Neural progenitor cell (in vitro differentiated cells): ENCODE measurements at regions not wholly inside any gene's neighbourhood (a gene's known extent, or its start where the extent isn't known, plus 50 kb on each side); places are given as distances from the start of the nearest gene placed in this dataset.

Experiments used
- DNase-seq: peaks from one replicate; pipeline ENCODE4 v3.0.0-alpha.2; 2016; ENCODE audit warnings: low spot score
- H2AFZ ChIP-seq: fragments of 200-600 bp; sonication (generic); replicated peaks from 2 replicates; pipeline ENCODE4 v1.6.1; 2016; ENCODE audit warnings: antibody characterized with exemption
- H3F3A ChIP-seq: fragments of 200-600 bp; sonication (generic); 2 replicates; pipeline ENCODE4 v1.6.1; 2016; ENCODE audit warnings: antibody characterized with exemption, low read depth
- H3K27ac ChIP-seq: fragments of 200-600 bp; sonication (generic); 2 replicates; pipeline ENCODE4 v1.5.1; 2016; ENCODE audit warnings: mild to moderate bottlenecking
- H3K27me3 ChIP-seq: fragments of 200-600 bp; sonication (generic); 2 replicates; pipeline ENCODE4 v1.6.1; 2016; ENCODE audit warnings: mild to moderate bottlenecking, moderate library complexity
- H3K36me3 ChIP-seq: fragments of 200-600 bp; sonication (generic); 2 replicates; pipeline ENCODE4 v1.5.1; 2016
- H3K4me1 ChIP-seq: fragments of 200-600 bp; sonication (generic); 2 replicates; pipeline ENCODE4 v1.6.1; 2016; ENCODE audit warnings: mixed run types
- H3K4me2 ChIP-seq: fragments of 200-600 bp; sonication (generic); 2 replicates; pipeline ENCODE4 v1.6.1; 2016
- H3K4me3 ChIP-seq: fragments of 200-600 bp; sonication (generic); 2 replicates; pipeline ENCODE4 v1.5.1; 2016
- H3K79me2 ChIP-seq: fragments of 200-600 bp; sonication (generic); 2 replicates; pipeline ENCODE4 v1.6.1; 2016; ENCODE audit warnings: low read depth
- H3K9ac ChIP-seq: fragments of 200-600 bp; sonication (generic); 2 replicates; pipeline ENCODE4 v1.6.1; 2016
- H3K9me3 ChIP-seq: fragments of 200-600 bp; sonication (generic); 2 replicates; pipeline ENCODE4 v1.5.1; 2016; ENCODE audit warnings: low read depth
- H4K20me1 ChIP-seq: fragments of 200-600 bp; sonication (generic); 2 replicates; pipeline ENCODE4 v1.6.1; 2016; ENCODE audit warnings: low read depth
- H3K27ac Mint-ChIP-seq: 3 replicates; pipeline ENCODE4 v1.8.0; 2021; ENCODE audit warnings: mixed read lengths
- H3K27me3 Mint-ChIP-seq: 2 replicates; pipeline ENCODE4 v1.8.0; 2022; ENCODE audit warnings: low read depth, mild to moderate bottlenecking, inconsistent platforms, moderate library complexity, mixed read lengths; ENCODE audit not compliant: insufficient read depth
- H3K36me3 Mint-ChIP-seq: 3 replicates; pipeline ENCODE4 v1.8.0; 2021; ENCODE audit warnings: mixed read lengths
- H3K4me1 Mint-ChIP-seq: 3 replicates; pipeline ENCODE4 v1.8.0; 2021; ENCODE audit warnings: mixed read lengths
- H3K4me3 Mint-ChIP-seq: 3 replicates; pipeline ENCODE4 v1.8.0; 2021; ENCODE audit warnings: mild to moderate bottlenecking, moderate library complexity, mixed read lengths
- H3K9me3 Mint-ChIP-seq: 3 replicates; pipeline ENCODE4 v1.8.0; 2020; ENCODE audit warnings: mixed read lengths
- CTCF ChIP-seq: fragments of 200-600 bp; sonication (generic); IDR thresholded peaks from 2 replicates; pipeline ENCODE4 v1.5.1; 2017; ENCODE audit warnings: antibody characterized with exemption, mild to moderate bottlenecking
- EZH2 ChIP-seq: fragments of 200-600 bp; sonication (generic); IDR thresholded peaks from 2 replicates; pipeline ENCODE4 v1.6.1; 2017; ENCODE audit warnings: antibody characterized with exemption, mild to moderate bottlenecking, moderate library complexity
- EZH2phosphoT487 ChIP-seq: fragments of 200-600 bp; sonication (generic); IDR thresholded peaks from 2 replicates; pipeline ENCODE4 v1.6.1; 2017; ENCODE audit warnings: antibody characterized with exemption

- no peak overlapping the region for H3K4me2 ChIP-seq
- Mint-ChIP-seq H3K36me3 (peaks cover 2% of the 10 kb centered on the region), H3K27ac (no peak overlapping the region), H3K9me3 (no peaks in the 10 kb centered on the region), H3K27me3 (peaks cover 12% of the 10 kb centered on the region), H3K4me3 (no peak overlapping the region), H3K4me1 (peaks cover 25% of the 10 kb centered on the region)
- H3K4me1 ChIP-seq: peaks cover 5% of the 10 kb centered on the region
- H3K36me3 ChIP-seq: no peaks in the 10 kb centered on the region
- no peak overlapping the region for H3K9ac ChIP-seq
- no peak for DNase-seq
- no peaks in the 10 kb centered on the region for H3F3A ChIP-seq
- H3K27me3 ChIP-seq: no peaks in the 10 kb centered on the region
- H3K27ac ChIP-seq: no peak overlapping the region
- no peaks in the 10 kb centered on the region for H3K9me3 ChIP-seq
- H3K79me2 ChIP-seq: no peaks in the 10 kb centered on the region
- no peak overlapping the region for H2AFZ ChIP-seq
- no peak overlapping the region for H3K4me3 ChIP-seq
- H4K20me1 ChIP-seq: no peaks in the 10 kb centered on the region
- no peak for TF ChIP-seq CTCF
- no peak for TF ChIP-seq EZH2
Observed at GRCh38 chr10:44054046-44054445, 330.9 kb downstream of the CXCL12 start.

DNA sequence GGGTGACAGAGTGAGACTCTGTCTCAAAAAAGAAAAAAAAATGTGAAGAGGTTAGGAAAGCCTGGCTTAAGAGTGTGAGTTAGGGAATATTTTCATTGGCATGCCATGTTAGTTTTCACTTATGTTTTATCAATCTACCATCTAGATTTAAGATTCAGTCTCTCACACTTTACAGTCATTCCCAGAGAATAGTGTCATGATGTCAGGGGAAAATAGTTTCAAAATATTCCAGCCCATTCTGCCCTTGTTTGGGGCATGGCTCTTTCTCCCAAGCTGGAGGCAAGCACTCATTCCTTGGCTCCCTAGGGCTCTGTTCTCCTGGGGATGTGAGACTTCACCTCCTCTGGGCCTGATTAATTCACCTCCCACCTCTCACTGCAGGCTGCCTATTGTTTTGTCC is 331.5 kb downstream of the CXCL12 start:
- Histone ChIP-seq H4K20me1 (no peaks in the 10 kb centered on the region), H3K4me1 (peaks cover 5% of the 10 kb centered on the region), H3K27me3 (no peaks in the 10 kb centered on the region), H2AFZ (no peak overlapping the region), H3K36me3 (no peaks in the 10 kb centered on the region), H3K27ac (no peak overlapping the region), H3F3A (no peaks in the 10 kb centered on the region), H3K4me2 (no peak overlapping the region), H3K9ac (no peak overlapping the region), H3K79me2 (no peaks in the 10 kb centered on the region), H3K9me3 (no peaks in the 10 kb centered on the region), H3K4me3 (no peak overlapping the region)
- no peak overlapping the region for H3K4me3 Mint-ChIP-seq
- peaks cover 2% of the 10 kb centered on the region for H3K36me3 Mint-ChIP-seq
- no peak for DNase-seq
- H3K9me3 Mint-ChIP-seq: no peaks in the 10 kb centered on the region
- no peak overlapping the region for H3K27ac Mint-ChIP-seq
- TF ChIP-seq EZH2 (no peak), EZH2phosphoT487 (no peak), CTCF (no peak)
- H3K4me1 Mint-ChIP-seq: peaks cover 25% of the 10 kb centered on the region
- H3K27me3 Mint-ChIP-seq: peaks cover 10% of the 10 kb centered on the region

- no peak overlapping the region for H3K4me3 ChIP-seq
- no peaks in the 10 kb centered on the region for H3K36me3 ChIP-seq
- no peak overlapping the region for H2AFZ ChIP-seq
- no peaks in the 10 kb centered on the region for H4K20me1 ChIP-seq
- no peaks in the 10 kb centered on the region for H3F3A ChIP-seq
- no peak overlapping the region for H3K9ac ChIP-seq
- no peaks in the 10 kb centered on the region for H3K27me3 ChIP-seq
- H3K4me3 Mint-ChIP-seq: no peak overlapping the region
- no peaks in the 10 kb centered on the region for H3K9me3 ChIP-seq
- peaks cover 9% of the 10 kb centered on the region for H3K4me1 Mint-ChIP-seq
- no peak overlapping the region for H3K27ac ChIP-seq
- H3K36me3 Mint-ChIP-seq: peaks cover 4% of the 10 kb centered on the region
- no peaks in the 10 kb centered on the region for H3K9me3 Mint-ChIP-seq
- TF ChIP-seq EZH2 (no peak), EZH2phosphoT487 (no peak), CTCF (no peak)
- no peak overlapping the region for H3K4me2 ChIP-seq
- peaks cover 11% of the 10 kb centered on the region for H3K4me1 ChIP-seq
- peaks cover 5% of the 10 kb centered on the region for H3K27me3 Mint-ChIP-seq
- no peak for DNase-seq
- no peaks in the 10 kb centered on the region for H3K79me2 ChIP-seq
- H3K27ac Mint-ChIP-seq: no peak overlapping the region
Observed at GRCh38 chr10:44051584-44052385, 333.1 kb downstream of the CXCL12 start.
